ENCODE measurements at regions not wholly inside any gene's neighbourhood (a gene's known extent, or its start where the extent isn't known, plus 50 kb on each side); places are given as distances from the start of the nearest gene placed in this dataset.

DNA sequence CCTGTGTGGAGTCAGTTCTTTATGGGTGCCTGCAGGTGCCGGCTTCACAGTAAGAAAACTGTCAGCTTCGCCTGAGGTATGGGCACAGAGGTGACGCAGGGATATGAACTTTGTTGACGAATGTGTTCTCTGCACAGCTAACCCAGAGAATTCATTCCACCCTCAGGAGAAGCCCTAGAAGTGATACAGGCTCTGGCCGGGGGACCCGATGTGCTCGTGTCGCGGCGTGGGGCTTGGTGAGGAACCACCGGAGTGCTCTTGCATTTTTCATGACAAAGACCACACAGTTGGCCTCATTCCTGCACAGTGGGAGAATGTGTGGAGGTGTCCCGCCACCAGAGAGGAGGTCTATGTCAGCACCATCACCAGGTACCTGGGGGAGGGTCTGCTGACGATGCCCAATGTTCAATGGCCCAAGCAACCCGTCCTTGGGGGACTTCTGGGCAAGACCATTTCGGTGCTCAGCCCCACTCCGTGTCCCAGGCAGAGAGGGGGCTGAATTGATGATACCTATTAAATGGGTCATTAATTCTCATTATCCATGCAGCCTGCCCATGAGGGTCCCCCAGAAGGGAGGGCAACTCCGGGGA, 147.5 kb upstream of the RTL1 start:
- TF ChIP-seq, protein P1, sequence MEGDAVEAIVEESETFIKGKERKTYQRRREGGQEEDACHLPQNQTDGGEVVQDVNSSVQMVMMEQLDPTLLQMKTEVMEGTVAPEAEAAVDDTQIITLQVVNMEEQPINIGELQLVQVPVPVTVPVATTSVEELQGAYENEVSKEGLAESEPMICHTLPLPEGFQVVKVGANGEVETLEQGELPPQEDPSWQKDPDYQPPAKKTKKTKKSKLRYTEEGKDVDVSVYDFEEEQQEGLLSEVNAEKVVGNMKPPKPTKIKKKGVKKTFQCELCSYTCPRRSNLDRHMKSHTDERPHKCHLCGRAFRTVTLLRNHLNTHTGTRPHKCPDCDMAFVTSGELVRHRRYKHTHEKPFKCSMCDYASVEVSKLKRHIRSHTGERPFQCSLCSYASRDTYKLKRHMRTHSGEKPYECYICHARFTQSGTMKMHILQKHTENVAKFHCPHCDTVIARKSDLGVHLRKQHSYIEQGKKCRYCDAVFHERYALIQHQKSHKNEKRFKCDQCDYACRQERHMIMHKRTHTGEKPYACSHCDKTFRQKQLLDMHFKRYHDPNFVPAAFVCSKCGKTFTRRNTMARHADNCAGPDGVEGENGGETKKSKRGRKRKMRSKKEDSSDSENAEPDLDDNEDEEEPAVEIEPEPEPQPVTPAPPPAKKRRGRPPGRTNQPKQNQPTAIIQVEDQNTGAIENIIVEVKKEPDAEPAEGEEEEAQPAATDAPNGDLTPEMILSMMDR (IDR thresholded peaks at IDR 0.05; ENCODE audit: insufficient read depth, low read depth, low read length) = no peak
- no peak for DNase-seq (ENCODE audit: low read depth)
- H3K4me3 ChIP-seq (ENCODE audit: low read depth, low read length) = no peak overlapping the region

DNA sequence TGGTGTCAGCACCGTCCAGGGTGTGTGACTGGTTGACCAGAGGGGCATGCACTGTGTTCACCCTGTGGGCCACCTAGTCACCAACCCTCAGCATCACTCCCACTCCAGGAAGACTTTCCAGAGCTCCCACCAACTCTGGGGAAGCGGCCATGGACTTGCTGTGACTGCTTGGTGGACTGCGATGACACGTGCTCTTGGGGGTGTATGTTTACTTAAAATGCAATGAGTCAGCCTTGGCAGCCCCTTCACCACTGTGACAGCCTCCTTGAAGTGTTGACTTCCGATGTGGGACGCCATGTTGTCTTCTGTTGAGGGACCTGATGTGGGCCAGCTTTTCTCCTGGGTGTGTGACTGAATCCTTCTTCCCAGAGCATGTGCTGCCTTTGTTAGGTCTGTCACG, 151.1 kb upstream of the RTL1 start:
- DNase-seq (ENCODE audit: low read depth) = no peak
- TF ChIP-seq, protein P1 (IDR thresholded peaks at IDR 0.05; ENCODE audit: insufficient read depth, low read depth, low read length) = no peak
- H3K4me3 ChIP-seq (ENCODE audit: low read depth, low read length) = no peak overlapping the region

DNA sequence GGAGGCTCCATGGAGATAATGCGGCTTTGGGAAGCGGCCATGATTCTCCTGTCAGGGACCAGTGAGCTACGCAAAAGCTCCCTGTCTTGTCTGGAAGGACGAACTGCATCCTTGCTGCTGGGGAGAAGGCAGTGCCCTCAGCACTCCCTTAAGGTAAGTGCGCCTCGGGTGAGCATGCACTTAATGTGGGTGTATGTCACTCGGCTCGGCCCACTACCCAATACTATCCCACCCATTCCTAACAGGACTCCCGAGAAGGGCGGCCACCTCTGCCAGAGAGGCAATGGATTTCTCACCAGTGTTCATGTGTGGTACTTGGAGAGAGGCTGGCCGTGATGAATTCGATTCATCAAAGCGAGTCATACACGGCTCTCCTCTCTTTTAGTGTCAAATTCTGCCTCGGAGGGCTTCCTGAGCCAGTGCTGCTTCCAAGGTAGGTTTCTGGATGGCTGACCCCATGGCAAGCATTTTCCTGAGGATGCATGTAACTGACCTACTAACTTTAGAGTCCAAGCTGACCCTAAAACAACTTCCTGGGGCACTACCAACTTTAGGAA, 151.7 kb upstream of the RTL1 start:
- H3K4me3 ChIP-seq (ENCODE audit: low read depth, low read length) = no peak overlapping the region
- DNase-seq (ENCODE audit: low read depth) = no peak
- TF ChIP-seq, protein P1 (IDR thresholded peaks at IDR 0.05; ENCODE audit: insufficient read depth, low read depth, low read length) = no peak

DNA sequence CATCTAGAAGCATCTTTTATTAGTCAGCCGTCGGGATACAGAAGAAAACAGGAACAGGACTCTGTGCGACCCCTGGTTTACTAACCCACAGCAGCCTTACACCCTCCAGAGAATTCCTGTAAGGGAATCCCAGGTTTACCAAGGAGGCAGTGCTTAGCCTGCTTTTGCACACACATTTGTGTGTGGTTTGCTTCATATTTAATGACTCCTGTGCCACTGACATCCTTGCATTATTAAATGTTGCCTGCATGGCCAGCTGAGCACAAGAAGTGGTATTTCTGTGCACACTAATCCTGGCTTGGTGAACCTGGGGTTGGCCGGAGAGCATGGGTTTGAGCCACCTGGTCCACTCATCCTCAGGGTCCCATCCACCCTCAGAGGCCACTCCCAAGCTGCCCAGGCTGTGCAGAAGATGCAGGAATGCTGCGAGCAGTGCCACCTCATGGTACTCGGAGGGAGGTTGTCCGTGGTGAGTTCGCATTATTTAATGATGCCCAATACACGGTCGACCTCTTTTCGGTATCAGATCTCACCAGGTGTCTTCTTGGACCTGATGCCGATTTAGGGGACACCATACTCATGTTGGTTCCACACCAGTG, 152.4 kb upstream of the RTL1 start:
- TF ChIP-seq, protein P1 (IDR thresholded peaks at IDR 0.05; ENCODE audit: insufficient read depth, low read depth, low read length) = no peak
- DNase-seq (ENCODE audit: low read depth) = no peak
- H3K4me3 ChIP-seq (ENCODE audit: low read depth, low read length) = no peak overlapping the region

DNA sequence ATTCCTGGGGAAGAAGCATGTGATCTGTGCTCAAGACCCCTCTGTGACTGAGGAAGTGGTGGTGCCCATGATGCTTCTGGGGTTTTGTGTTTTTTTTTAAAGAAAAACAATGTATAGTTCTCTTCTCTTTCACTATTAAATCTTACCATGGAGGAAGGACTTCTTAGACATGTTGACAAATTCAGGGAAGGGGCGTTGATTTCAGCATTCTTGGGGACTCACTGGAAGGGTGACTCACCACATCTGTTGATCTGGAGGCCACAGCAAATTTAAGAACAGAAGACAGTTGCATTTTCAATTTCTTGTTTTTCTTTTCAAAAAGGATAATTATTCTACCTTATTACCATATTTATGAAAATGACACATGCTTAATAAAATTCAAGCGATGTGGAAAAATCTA, 152.9 kb upstream of the RTL1 start:
- TF ChIP-seq, protein P1 (IDR thresholded peaks at IDR 0.05; ENCODE audit: insufficient read depth, low read depth, low read length) = no peak
- H3K4me3 ChIP-seq (ENCODE audit: low read depth, low read length) = no peak overlapping the region
- DNase-seq (ENCODE audit: low read depth) = peak; percentile 17

DNA sequence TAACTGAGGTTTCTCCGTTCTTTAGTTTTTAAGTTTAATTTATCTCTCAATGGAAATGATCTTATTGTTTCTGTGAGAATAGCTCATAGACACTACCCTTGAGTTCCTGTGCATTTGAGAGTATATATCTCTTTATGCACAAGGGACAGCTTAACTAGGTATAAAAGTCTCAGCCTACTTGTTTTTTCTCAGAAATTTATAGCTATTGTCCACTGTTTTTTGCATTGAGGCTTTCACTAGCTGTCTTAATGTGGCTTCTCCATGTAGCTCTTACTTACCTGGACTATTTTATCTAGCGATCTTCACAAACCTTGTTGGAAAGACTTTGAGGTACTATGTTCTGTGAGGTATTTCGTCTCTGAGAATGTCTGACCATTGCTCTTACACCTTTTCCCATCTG, 153.9 kb upstream of the RTL1 start:
- no peak for DNase-seq (ENCODE audit: low read depth)
- no peak overlapping the region for H3K4me3 ChIP-seq (ENCODE audit: low read depth, low read length)
- TF ChIP-seq, protein P1 (IDR thresholded peaks at IDR 0.05; ENCODE audit: insufficient read depth, low read depth, low read length) = no peak
